ENCODE measurements at regions not wholly inside any gene's neighbourhood (a gene's known extent, or its start where the extent isn't known, plus 50 kb on each side); places are given as distances from the start of the nearest gene placed in this dataset.

GRCh38 chr1:87558921-87559320 lies 230.2 kb downstream of the LMO4 start:
- TF ChIP-seq, protein P1, sequence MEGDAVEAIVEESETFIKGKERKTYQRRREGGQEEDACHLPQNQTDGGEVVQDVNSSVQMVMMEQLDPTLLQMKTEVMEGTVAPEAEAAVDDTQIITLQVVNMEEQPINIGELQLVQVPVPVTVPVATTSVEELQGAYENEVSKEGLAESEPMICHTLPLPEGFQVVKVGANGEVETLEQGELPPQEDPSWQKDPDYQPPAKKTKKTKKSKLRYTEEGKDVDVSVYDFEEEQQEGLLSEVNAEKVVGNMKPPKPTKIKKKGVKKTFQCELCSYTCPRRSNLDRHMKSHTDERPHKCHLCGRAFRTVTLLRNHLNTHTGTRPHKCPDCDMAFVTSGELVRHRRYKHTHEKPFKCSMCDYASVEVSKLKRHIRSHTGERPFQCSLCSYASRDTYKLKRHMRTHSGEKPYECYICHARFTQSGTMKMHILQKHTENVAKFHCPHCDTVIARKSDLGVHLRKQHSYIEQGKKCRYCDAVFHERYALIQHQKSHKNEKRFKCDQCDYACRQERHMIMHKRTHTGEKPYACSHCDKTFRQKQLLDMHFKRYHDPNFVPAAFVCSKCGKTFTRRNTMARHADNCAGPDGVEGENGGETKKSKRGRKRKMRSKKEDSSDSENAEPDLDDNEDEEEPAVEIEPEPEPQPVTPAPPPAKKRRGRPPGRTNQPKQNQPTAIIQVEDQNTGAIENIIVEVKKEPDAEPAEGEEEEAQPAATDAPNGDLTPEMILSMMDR (IDR thresholded peaks at IDR 0.05), result no peak
- no peak overlapping the region for H3K4me3 Mint-ChIP-seq
- ChIA-PET CTCF (no interaction called here), POLR2A (no interaction called here)
- ATAC-seq (ENCODE audit: poor library complexity) (no peak), DNase-seq (no peak)
- no peaks in the 10 kb centered on the region for H3K36me3 Mint-ChIP-seq (ENCODE audit: low read depth)
- Histone ChIP-seq H3K27me3 (ENCODE audit: control insufficient read depth in 1 of 2, insufficient read depth in 2 of 2, low read length in 2 of 2) (no peaks in the 10 kb centered on the region), H3K4me1 (ENCODE audit: insufficient read depth, low read length) (no peaks in the 10 kb centered on the region), H3K27ac (ENCODE audit: low read depth in 1 of 2, low read length in 2 of 2) (no peak overlapping the region), H3K4me3 (ENCODE audit: low read length) (no peak overlapping the region), H3K9me3 (ENCODE audit: control insufficient read depth in 1 of 2, insufficient read depth in 1 of 2, low read length in 2 of 2) (no peaks in the 10 kb centered on the region), H3K36me3 (ENCODE audit: insufficient read depth, low read length) (no peaks in the 10 kb centered on the region)
- no peaks in the 10 kb centered on the region for H3K9me3 Mint-ChIP-seq
- no peaks in the 10 kb centered on the region for H3K4me1 Mint-ChIP-seq (ENCODE audit: low read depth)
- H3K27ac Mint-ChIP-seq, result no peak overlapping the region
- intact Hi-C loops (cut with DNase I, micrococcal nuclease), result no loop called here
- no peaks in the 10 kb centered on the region for H3K27me3 Mint-ChIP-seq

DNA sequence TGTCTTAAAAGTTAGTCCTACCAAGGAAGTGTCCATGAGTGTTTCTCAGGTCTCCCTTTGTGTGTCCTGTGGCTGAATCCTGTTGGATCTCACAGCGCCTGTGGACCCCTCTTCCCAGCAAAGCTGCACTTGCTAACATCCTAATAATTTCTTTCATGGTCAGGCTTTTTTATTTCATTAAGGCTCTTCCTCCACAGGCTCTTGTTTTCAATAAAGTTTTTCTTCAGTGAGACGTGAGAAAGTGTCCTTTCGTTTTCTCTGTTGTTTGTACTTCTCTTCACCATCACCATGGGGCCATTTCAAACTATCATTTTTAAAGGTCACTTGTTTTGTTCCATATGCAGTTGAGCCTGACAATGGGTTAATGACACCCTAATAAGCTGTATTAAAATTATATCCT lies 231.5 kb downstream of the LMO4 start:
- Histone ChIP-seq H3K4me3 (ENCODE audit: low read length) (no peak overlapping the region), H3K36me3 (ENCODE audit: insufficient read depth, low read length) (no peaks in the 10 kb centered on the region), H3K4me1 (ENCODE audit: insufficient read depth, low read length) (no peaks in the 10 kb centered on the region), H3K27ac (ENCODE audit: low read depth in 1 of 2, low read length in 2 of 2) (no peak overlapping the region), H3K27me3 (ENCODE audit: control insufficient read depth in 1 of 2, insufficient read depth in 2 of 2, low read length in 2 of 2) (no peaks in the 10 kb centered on the region), H3K9me3 (ENCODE audit: control insufficient read depth in 1 of 2, insufficient read depth in 1 of 2, low read length in 2 of 2) (no peaks in the 10 kb centered on the region)
- Mint-ChIP-seq H3K4me3 (no peak overlapping the region), H3K4me1 (ENCODE audit: low read depth) (no peaks in the 10 kb centered on the region), H3K9me3 (no peaks in the 10 kb centered on the region), H3K27me3 (no peaks in the 10 kb centered on the region), H3K36me3 (ENCODE audit: low read depth) (no peaks in the 10 kb centered on the region), H3K27ac (no peak overlapping the region)
- intact Hi-C loops (cut with DNase I, micrococcal nuclease), result no loop called here
- TF ChIP-seq, protein P1 (IDR thresholded peaks at IDR 0.05), result no peak
- no peak for ATAC-seq (ENCODE audit: poor library complexity)
- POLR2A ChIA-PET, result no interaction called here
- no peak for DNase-seq
- CTCF ChIA-PET, result no interaction called here

GRCh38 chr1:87560601-87561360 lies 232.1 kb downstream of the LMO4 start:
- TF ChIP-seq, protein P1 (IDR thresholded peaks at IDR 0.05), result no peak
- H3K27ac Mint-ChIP-seq, result no peak overlapping the region
- Histone ChIP-seq H3K36me3 (ENCODE audit: insufficient read depth, low read length) (no peaks in the 10 kb centered on the region), H3K9me3 (ENCODE audit: control insufficient read depth in 1 of 2, insufficient read depth in 1 of 2, low read length in 2 of 2) (no peaks in the 10 kb centered on the region), H3K4me1 (ENCODE audit: insufficient read depth, low read length) (no peaks in the 10 kb centered on the region), H3K27ac (ENCODE audit: low read depth in 1 of 2, low read length in 2 of 2) (no peak overlapping the region), H3K27me3 (ENCODE audit: control insufficient read depth in 1 of 2, insufficient read depth in 2 of 2, low read length in 2 of 2) (no peaks in the 10 kb centered on the region), H3K4me3 (ENCODE audit: low read length) (no peak overlapping the region)
- ChIA-PET POLR2A (no interaction called here), CTCF (no interaction called here)
- H3K4me3 Mint-ChIP-seq, result no peak overlapping the region
- H3K36me3 Mint-ChIP-seq (ENCODE audit: low read depth), result no peaks in the 10 kb centered on the region
- no peaks in the 10 kb centered on the region for H3K9me3 Mint-ChIP-seq
- intact Hi-C loops (cut with DNase I, micrococcal nuclease), result no loop called here
- no peaks in the 10 kb centered on the region for H3K27me3 Mint-ChIP-seq
- ATAC-seq (ENCODE audit: poor library complexity) (no peak), DNase-seq (no peak)
- H3K4me1 Mint-ChIP-seq (ENCODE audit: low read depth), result no peaks in the 10 kb centered on the region

All from CD4-positive, alpha-beta T cell (primary cell).